GM21423 (cell line): ENCODE measurements at regions not wholly inside any gene's neighbourhood (a gene's known extent, or its start where the extent isn't known, plus 50 kb on each side); places are given as distances from the start of the nearest gene placed in this dataset.

Source experiments
- ATAC-seq: cut with Tn5 transposase; IDR thresholded peaks from one replicate; pipeline ENCODE4 v1.9.1; 2021; ENCODE audit warnings: mild to moderate bottlenecking, moderate library complexity; ENCODE audit not compliant: unreplicated experiment

DNA sequence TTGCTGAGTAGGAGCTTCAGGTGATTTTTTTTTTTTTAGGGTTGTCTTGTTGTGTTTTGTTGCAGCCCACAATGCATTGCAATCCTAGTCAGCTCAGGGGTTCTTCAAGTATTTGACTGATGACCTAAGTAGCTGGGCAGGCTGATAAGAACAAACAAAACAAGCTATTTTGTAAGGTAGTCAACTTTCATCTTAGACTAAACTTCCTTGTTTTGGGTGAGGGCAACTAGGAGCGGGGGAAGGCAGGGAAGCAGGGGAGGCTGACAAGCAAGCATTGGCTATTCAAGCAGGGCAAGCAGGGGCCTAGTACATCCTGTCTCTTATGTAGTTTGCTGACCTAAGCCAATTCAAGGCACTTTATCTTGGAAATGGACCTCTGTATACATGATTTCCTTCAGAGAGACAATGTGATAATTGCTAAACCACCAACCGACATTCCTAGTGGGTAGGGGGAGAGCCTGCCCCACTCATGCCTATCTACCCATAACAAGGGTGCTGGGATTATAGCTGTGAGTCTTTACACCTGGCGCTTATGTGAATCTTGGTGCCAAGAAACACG, 163.3 kb upstream of the PRKCQ start:
- no peak for ATAC-seq

DNA sequence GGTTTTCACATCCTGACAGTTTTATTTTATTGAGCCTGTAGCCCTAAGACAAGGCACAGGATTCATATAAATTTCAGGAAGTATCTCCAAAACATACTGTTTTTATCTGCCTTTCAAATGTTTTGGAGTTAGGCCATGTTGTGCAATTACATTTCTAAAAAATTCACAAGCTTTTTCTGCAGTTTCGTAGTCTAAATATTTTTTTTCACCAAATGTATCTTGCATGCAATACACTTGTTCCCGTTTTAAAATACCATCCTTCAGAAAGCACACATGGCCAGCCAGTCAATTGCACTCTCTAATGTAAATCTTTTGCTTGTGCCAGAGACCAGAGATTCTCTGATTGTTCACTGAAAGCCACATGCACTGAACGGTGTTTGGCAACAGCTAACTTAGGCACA, 161.5 kb upstream of the PRKCQ start:
- ATAC-seq = no peak

- no peak for ATAC-seq
Measured at GRCh38 chr10:6739530-6740174, 159.6 kb upstream of the PRKCQ start.

DNA sequence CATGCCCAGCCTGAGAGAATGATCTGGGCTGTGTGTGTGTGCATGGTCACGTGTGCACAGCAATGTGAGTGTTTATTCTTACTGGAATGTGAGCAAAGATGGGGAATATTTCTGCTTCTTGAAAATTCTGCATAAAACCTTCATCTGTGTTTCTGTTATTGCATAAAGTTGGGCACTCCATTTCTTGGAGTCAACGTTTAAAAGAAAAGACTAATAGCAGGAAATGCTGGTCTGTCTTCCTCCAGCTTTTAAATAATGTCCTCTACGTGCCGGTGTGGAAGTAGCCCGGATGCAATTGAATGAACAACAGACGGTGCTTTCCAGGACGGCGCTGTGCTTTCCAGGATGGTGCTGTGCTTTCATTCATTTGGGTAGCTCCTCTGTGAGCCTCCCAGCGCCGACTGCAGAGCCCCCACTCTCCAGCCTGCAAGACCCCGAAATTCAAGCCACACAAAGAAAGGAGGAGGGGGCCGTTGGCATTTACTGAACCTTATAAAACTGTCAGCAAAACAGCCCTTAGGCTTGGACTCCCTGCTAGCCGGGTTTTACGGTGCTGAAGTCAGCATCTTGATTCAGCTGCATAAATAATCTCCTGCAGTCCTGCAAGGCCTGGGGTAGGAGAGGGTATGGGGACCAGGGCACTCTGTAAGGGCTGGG, 158.2 kb upstream of the PRKCQ start:
- ATAC-seq = no peak

DNA sequence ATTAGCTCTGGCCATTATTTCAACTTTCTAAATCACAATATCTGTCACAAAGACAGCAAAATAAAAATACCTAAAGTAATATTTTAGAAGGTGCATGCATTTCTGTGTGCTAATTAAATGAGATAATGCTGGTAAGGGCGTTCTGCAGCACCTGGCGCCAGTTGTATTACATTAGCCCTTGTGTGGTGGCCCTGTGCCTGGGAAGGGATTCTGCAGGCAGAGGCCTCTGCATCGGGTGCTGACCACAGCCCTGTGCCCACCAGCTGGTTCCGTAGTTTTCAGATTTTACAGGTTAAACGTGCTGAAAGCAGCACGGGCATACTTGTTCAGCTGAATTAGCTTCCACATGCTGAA, 157.7 kb upstream of the PRKCQ start:
- ATAC-seq = no peak

DNA sequence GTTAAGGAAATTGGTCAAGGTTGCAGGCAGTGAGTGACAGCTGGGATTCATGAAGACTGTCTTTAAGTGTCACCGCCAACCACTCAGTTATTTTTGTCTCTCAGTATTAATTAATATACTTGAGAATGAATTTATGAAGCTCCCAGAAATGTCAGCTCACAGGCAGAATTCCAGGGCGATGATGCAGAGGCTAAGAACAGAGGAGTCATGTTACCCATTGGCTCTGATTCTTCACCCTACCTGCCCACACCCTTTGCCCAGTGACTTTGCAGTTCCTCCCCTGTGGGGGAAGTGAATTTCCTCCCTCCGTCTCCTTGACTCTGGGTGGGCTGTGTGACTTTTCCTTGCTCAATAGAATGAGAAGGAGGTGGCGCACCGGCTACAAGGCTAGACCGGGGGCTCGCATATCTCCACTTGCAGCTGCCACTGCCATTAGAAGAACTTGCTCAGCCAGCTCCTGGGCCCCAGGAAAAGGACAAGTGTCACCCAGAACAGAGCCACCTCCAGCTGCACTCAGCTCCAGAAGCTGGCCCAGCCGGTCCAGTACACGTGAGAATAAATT, 157.1 kb upstream of the PRKCQ start:
- no peak for ATAC-seq

- ATAC-seq = no peak
Measured at GRCh38 chr10:6734286-6734685, 154.2 kb upstream of the PRKCQ start.

DNA sequence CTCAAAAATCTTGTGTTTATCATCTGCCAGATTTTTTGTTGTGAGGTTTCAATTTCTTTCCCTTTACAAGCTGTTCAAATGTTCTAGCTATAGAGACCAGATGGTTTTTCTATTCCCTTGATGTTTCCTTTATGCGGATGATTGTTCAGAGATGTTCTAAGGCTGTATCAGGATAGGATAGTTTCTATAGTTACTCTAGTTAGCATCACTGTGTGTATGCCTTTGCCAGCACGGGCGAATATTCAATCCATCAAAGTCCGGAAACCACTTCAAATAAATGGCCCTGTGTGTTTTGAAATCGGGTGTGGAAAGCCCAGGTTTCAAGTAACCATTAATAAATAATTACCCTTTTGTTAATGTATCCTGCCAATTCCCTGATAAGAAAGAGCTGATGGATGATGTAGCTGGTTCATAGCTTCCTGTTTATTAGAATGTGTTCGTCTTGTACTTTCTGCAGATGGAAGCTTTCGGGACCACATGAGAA, 149.8 kb upstream of the PRKCQ start:
- no peak for ATAC-seq

DNA sequence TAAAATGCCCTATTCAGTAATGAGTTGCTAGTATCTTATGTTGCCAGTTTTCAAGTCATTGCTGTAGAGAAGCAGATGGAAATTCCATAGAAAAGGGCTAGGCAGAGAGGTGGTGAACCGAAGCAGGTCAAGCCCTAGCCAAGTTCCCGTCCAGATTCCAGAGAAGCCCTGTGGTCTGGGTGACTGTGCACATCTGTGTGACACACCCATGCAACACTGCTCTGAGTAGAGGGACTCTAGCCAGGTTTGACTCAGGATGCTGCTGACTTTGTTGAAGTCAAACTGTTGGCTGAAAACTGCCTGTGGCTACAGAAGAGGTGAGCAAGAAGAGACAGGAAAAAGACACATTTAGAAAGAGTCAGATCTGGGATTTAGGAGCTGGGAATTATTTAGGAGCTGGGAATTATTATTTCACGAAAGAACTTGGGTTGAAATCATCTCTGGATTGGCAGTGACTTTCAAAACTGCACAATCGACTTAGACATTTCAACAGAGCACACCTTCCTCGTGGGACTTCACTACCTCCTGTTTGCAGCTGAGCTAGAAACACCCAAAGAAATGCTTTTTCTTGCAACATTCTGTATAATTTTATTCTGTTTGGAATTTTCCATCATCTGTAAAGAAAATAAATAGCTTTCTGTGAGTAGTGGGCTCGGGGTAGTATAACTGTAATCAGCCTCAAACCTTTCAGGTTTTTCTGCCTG, 149.1 kb upstream of the PRKCQ start:
- ATAC-seq = no peak

GRCh38 chr10:6726924-6727323, 146.8 kb upstream of the PRKCQ start:
- no peak for ATAC-seq

DNA sequence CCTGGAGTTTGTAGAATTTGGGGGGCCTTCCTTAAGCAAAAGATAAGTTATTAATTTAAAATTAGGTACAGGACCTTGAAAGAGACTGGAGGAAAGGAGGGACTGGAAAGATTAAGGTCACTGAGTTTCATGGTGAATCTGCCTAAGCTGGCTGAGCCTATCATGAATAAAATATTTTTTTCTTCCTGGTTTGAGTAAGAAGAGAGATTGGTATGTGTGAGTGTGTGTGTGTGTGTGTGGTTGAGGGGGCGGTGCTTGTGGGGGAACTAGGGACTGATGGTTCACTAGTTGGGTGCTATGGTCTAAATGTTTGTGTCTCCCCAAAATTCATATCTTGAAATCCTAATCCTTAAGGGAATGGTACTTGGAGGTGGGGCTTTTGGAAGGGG, 142.5 kb upstream of the PRKCQ start:
- ATAC-seq = no peak

DNA sequence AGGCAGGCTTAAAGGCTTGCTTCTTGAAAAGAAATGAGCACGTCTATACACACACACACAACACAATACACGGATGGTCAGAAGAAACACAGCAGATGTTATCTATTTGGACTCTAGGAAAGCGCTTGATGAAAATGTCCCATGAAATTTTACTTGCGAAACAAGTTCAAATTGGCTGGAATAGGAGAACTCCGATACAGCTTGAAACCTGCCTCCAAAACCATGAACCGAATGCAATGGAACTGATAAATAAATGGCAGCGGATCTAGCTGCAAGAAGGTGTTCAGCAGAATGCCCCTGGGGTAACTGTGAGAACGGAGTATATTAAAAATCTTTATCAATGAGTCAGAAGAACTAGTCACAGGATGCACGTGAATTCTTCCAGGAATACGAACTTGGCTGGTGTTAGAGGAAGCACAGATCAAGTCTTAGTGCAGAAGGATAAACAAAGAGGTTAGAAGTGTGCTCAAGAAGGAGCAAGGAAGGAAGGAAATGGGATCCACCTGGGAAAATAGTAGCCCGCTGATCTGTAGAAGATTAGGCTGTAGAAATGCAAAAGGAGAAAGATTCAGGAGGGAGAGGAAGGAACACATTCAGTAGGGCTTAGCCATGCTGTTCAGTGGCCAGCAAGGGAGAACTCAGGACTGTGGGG, 142.0 kb upstream of the PRKCQ start:
- ATAC-seq = no peak

GRCh38 chr10:6721480-6721879, 141.4 kb upstream of the PRKCQ start:
- ATAC-seq = no peak

DNA sequence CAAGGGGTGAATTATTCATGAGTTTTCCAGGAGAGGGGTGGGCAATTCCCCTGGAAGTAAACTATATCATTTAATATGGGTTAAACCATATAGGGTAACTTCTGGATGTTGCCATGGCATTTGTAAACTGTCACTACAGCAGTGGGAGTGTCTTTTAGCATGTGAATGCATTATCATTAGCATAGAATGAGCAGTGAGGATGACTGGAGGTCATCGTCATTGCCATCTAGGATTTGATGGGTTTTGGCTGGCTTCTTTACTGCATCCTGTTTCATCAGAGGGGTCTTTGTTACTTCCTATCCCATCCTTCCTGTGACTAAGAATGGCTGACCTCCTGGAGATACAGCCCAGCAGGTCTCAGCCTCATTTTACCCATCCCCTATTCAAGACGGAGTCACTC, 139.5 kb upstream of the PRKCQ start:
- ATAC-seq = no peak

DNA sequence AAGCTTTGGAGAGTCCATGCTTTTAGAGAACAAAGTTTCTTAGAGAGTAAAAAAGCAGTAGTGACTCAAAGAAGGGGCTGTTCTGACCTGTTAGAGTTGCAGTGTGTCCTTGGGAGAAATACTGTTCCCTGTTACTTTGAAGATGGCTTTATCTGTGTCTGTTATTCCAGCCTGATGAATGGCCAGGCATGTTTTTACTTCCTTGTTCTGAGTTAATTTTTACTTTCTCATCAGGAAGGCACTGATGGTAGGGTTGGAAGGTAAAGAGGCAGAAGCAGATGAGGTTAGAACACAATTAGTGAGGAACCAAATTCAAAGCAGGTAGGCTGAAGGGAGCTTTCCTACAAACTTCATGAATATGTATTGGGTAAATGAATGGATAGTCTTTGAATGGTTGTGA, 138.5 kb upstream of the PRKCQ start:
- no peak for ATAC-seq

- ATAC-seq = no peak
Measured at GRCh38 chr10:6716516-6716915, 136.4 kb upstream of the PRKCQ start.

- ATAC-seq = no peak
Measured at GRCh38 chr10:6713716-6714115, 133.6 kb upstream of the PRKCQ start.

- no peak for ATAC-seq
Measured at GRCh38 chr10:6713120-6713519, 133.0 kb upstream of the PRKCQ start.

DNA sequence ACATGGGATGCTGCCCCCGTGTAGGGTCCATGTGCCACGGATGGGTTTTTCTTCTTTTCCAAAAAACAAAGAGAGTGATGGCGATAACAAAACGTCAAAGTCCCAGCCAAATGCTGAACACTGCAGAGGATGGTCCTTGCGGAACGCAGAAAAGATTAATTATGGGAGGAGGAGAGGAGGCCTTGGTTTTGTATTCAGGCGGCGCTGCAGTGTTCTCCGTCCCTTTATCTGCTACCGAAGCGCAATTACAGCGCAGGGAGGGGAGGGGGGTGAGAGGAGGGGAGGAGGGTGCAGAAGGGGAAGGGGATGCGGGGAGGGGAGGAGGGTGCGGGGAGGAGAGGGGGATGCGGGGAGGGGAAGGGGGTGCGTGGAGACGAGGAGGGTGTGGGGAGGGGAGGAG, 131.8 kb upstream of the PRKCQ start:
- ATAC-seq = no peak

- no peak for ATAC-seq
Measured at GRCh38 chr10:6711408-6711841, 131.3 kb upstream of the PRKCQ start.

DNA sequence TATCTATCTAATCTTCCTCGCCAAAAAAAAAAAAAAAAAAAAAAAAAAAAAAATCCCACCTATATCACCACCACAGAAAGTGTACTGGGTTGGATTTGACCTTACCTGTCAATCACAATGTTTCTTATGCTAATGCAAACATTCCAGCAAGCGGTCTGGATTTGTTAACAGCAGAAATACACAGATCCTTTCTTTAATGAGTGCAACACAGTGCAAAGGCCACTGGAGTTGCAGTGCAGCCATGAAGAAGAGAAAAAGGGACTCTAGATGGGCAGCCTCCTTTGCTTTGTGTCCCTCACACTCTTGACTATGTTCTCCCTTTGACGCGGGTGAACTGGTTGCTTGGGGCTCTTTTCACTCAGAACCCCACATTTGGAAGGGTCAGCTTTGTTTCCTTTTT, 127.3 kb upstream of the PRKCQ start:
- no peak for ATAC-seq
